RPMI8226 (cell line): ENCODE measurements at regions not wholly inside any gene's neighbourhood (a gene's known extent, or its start where the extent isn't known, plus 50 kb on each side); places are given as distances from the start of the nearest gene placed in this dataset.

ENCODE experiments used
- DNase-seq: peaks from one replicate; pipeline ENCODE4 v3.0.0-alpha.2; 2015

- DNase-seq: no peak
Measured at GRCh38 chr13:40151673-40152072, 496.2 kb downstream of the COG6 start.

GRCh38 chr13:40152145-40152544 lies 496.7 kb downstream of the COG6 start:
- peak; percentile 68 for DNase-seq

GRCh38 chr13:40152922-40153321 lies 497.5 kb downstream of the COG6 start:
- no peak for DNase-seq

GRCh38 chr13:40153516-40153915 lies 498.1 kb downstream of the COG6 start:
- DNase-seq: peak; percentile 76

- DNase-seq: no peak
Measured at GRCh38 chr13:40155201-40155600, 499.7 kb downstream of the COG6 start.

GRCh38 chr13:40158218-40158617 lies 502.8 kb downstream of the COG6 start:
- DNase-seq: no peak

GRCh38 chr13:40158757-40159156 lies 503.3 kb downstream of the COG6 start:
- DNase-seq: no peak

- DNase-seq: no peak
Measured at GRCh38 chr13:40159736-40160135, 504.3 kb downstream of the COG6 start.

- DNase-seq: no peak
Measured at GRCh38 chr13:40160618-40161350, 505.3 kb downstream of the COG6 start.

- no peak for DNase-seq
Measured at GRCh38 chr13:40161351-40161810, 505.1 kb downstream of the FOXO1 start.

GRCh38 chr13:40161931-40162330 lies 504.5 kb downstream of the FOXO1 start:
- DNase-seq: no peak

GRCh38 chr13:40163066-40164000 lies 503.1 kb downstream of the FOXO1 start:
- DNase-seq: no peak

GRCh38 chr13:40164133-40164532 lies 502.3 kb downstream of the FOXO1 start:
- DNase-seq: no peak

GRCh38 chr13:40165316-40165932 lies 501.0 kb downstream of the FOXO1 start:
- no peak for DNase-seq

- no peak for DNase-seq
Measured at GRCh38 chr13:40167327-40167726, 499.1 kb downstream of the FOXO1 start.

GRCh38 chr13:40168425-40169166 lies 497.8 kb downstream of the FOXO1 start:
- DNase-seq: no peak

GRCh38 chr13:40169476-40169875 lies 497.0 kb downstream of the FOXO1 start:
- no peak for DNase-seq

- no peak for DNase-seq
Measured at GRCh38 chr13:40170091-40170490, 496.4 kb downstream of the FOXO1 start.

GRCh38 chr13:40170982-40171381 lies 495.5 kb downstream of the FOXO1 start:
- DNase-seq: no peak

- no peak for DNase-seq
Measured at GRCh38 chr13:40171566-40171965, 494.9 kb downstream of the FOXO1 start.

GRCh38 chr13:40172149-40172591 lies 494.3 kb downstream of the FOXO1 start:
- no peak for DNase-seq

- DNase-seq: no peak
Measured at GRCh38 chr13:40172878-40173277, 493.6 kb downstream of the FOXO1 start.

- DNase-seq: no peak
Measured at GRCh38 chr13:40175639-40176038, 490.8 kb downstream of the FOXO1 start.
